Right lobe of liver (tissue), 6 donors: ENCODE measurements at regions not wholly inside any gene's neighbourhood (a gene's known extent, or its start where the extent isn't known, plus 50 kb on each side); places are given as distances from the start of the nearest gene placed in this dataset.
A peak's percentile ranks its signal among the peaks of the same experiment; 100 is the strongest.

Experiments used
- ATAC-seq, 4 donors: fragments of 200-7000 bp; cut with Tn5 transposase; one replicate each; pipeline ENCODE4 v1.9.1; 2020; ENCODE audit warnings: mild to moderate bottlenecking in 4 of 4, moderate library complexity in 4 of 4
- DNase-seq, 3 donors: peaks; one replicate each; pipeline ENCODE4 v3.0.0-alpha.2; 2020
- H3K27ac ChIP-seq, 3 donors: fragments of 200-600 bp; one replicate each; pipeline ENCODE4 v1.8.0; 2022
- H3K27me3 ChIP-seq, 2 donors: fragments of 200-600 bp; one replicate each; pipeline ENCODE4 v1.8.0; 2022
- H3K36me3 ChIP-seq, 4 donors: fragments of 200-600 bp; sonication (generic) in 1 of 4; one replicate each; pipeline versions ENCODE4 v1.5.1 to v1.8.0; 2017 to 2022; ENCODE audit warnings: control low read depth in 1 of 4
- H3K4me1 ChIP-seq, 4 donors: fragments of 200-600 bp; sonication (generic) in 1 of 4; one replicate each; pipeline versions ENCODE4 v1.5.1 to v1.8.0; 2017 to 2022; ENCODE audit warnings: control low read depth in 1 of 4
- H3K4me3 ChIP-seq, 3 donors: fragments of 200-600 bp; one replicate each; pipeline ENCODE4 v1.8.0; 2022
- H3K9me3 ChIP-seq, 4 donors: fragments of 200-600 bp; sonication (generic) in 1 of 4; one replicate each; pipeline versions ENCODE4 v1.5.1 to v1.8.0; 2017 to 2022; ENCODE audit warnings: control low read depth in 1 of 4
- POLR2A ChIP-seq: fragments of 450-650 bp; IDR thresholded peaks from one replicate; pipeline ENCODE4 v1.6.1; 2017; ENCODE audit warnings: antibody characterized with exemption, mild to moderate bottlenecking
- WGBS: methylation state at CpG from one replicate; pipeline ENCODE4 v1.1.6; 2018; ENCODE audit warnings: low coverage, low lambda C conversion rate; ENCODE audit not compliant: insufficient coverage; ENCODE audit errors: missing lambda C conversion rate; 5-methylcytosine and 5-hydroxymethylcytosine counted together
- intact Hi-C, 2 donors: fragments of 100-400 bp; cut with DNase I; formaldehyde crosslinking; loops; one replicate each; pipeline versions ENCODE4 v1.11.2 to v1.14.1; 2022
- TF ChIP-seq, protein P1 (sequence below), 4 donors: fragments of 200-600 bp in 3 of 4; fragments of 450-650 bp in 1 of 4; IDR thresholded peaks; one replicate each; pipeline versions ENCODE4 v1.5.1 to v1.8.0; 2016 to 2022; ENCODE audit warnings: antibody characterized with exemption in 4 of 4, mild to moderate bottlenecking in 2 of 4
- donor health status: DM: no; HTN: yes; CAD: no.
- donor health status: DM: no; HTN: no; CAD: no.
- donor health status: DM: no; HTN: no; CAD: no.
- donor health status: DM: no; HTN: yes; CAD: no.
- donor health status: DM: no; HTN: yes; CAD: no.

DNA sequence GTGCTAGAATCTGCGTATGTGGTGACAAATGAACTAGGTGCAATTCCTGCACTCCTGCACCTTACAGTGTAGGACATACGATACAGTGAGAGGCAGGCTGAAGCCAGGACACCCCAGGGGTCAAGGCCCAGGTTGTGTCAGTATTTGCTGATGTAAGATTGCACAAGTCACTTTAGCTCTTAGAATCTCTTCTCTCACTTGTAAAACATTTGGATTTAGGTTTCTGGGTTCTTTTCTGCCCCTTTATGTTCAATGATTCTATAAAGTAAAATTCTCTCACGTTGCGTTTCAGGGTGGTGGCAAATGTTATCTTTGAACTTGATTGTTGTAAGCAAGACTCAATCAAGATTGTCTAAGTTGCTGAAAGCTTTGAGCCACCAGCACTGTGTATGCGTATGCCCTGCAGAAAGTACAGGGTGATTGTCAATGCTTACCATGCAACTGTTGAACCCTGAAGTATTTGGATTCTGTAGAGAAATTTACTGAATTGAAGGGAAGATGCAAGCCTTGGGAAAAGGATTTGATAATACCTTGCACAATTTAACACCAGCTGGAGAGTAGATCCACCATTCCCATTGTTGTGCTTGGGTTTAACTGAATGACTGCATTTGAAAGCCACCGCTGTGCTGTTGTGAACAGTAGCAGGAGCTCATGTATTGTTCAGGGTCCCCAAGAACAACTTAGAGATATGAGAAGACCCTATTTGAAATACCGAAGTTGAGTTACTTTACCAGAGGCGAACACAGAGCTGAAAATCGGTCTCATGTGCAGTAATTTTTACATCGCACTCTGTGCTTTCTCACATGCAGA, 106.1 kb upstream of the CITED2 start:
- Histone ChIP-seq H3K9me3 (no peaks in the 10 kb centered on the region), H3K4me3 (no peak overlapping the region), H3K27me3 (no peaks in the 10 kb centered on the region), H3K4me1 (peaks cover 0 to 43% (median 11%) of the 10 kb centered on the region in 4 donors), H3K27ac (peak overlapping the region in 2 of 3 donors; percentile 63 to 78), H3K36me3 (no peaks in the 10 kb centered on the region)
- 55% methylated on average over 10 of the region's 10 CpGs for WGBS
- ATAC-seq = peak; percentile 94 to 98 (median 96)
- TF ChIP-seq, protein P1, sequence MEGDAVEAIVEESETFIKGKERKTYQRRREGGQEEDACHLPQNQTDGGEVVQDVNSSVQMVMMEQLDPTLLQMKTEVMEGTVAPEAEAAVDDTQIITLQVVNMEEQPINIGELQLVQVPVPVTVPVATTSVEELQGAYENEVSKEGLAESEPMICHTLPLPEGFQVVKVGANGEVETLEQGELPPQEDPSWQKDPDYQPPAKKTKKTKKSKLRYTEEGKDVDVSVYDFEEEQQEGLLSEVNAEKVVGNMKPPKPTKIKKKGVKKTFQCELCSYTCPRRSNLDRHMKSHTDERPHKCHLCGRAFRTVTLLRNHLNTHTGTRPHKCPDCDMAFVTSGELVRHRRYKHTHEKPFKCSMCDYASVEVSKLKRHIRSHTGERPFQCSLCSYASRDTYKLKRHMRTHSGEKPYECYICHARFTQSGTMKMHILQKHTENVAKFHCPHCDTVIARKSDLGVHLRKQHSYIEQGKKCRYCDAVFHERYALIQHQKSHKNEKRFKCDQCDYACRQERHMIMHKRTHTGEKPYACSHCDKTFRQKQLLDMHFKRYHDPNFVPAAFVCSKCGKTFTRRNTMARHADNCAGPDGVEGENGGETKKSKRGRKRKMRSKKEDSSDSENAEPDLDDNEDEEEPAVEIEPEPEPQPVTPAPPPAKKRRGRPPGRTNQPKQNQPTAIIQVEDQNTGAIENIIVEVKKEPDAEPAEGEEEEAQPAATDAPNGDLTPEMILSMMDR (IDR thresholded peaks at IDR 0.05) = no peak
- no peak for TF ChIP-seq POLR2A
- peak; percentile 54 to 79 (median 79) for DNase-seq
- intact Hi-C loops = no loop called here

GRCh38 chr6:139479433-139480222, 105.2 kb upstream of the CITED2 start:
- DNase-seq (no peak), ATAC-seq (peak in 2 of 4 donors; percentile 13 to 25)
- Histone ChIP-seq H3K36me3 (no peaks in the 10 kb centered on the region), H3K27me3 (no peaks in the 10 kb centered on the region), H3K4me1 (peaks cover 0 to 47% (median 9%) of the 10 kb centered on the region in 4 donors), H3K9me3 (no peaks in the 10 kb centered on the region), H3K27ac (peak overlapping the region in 2 of 3 donors; percentile 63 to 78), H3K4me3 (no peak overlapping the region)
- TF ChIP-seq, protein P1 (IDR thresholded peaks at IDR 0.05) = no peak
- no peak for TF ChIP-seq POLR2A
- whole genome bisulfite sequencing = 80% methylated on average over 7 of the region's 8 CpGs
- intact Hi-C loops = no loop called here

GRCh38 chr6:139475646-139476045, 101.2 kb upstream of the CITED2 start:
- H3K27ac ChIP-seq = no peak overlapping the region
- ATAC-seq (no peak), DNase-seq (no peak)
- H3K27me3 ChIP-seq = no peaks in the 10 kb centered on the region
- peaks cover 0 to 53% (median 5%) of the 10 kb centered on the region in 4 donors for H3K4me1 ChIP-seq
- no peaks in the 10 kb centered on the region for H3K36me3 ChIP-seq
- no peaks in the 10 kb centered on the region for H3K9me3 ChIP-seq
- no peak for TF ChIP-seq POLR2A
- TF ChIP-seq, protein P1 (IDR thresholded peaks at IDR 0.05) = no peak
- no peak overlapping the region for H3K4me3 ChIP-seq
- WGBS = 78% methylated on average over 4 of the region's 4 CpGs
- intact Hi-C loops = no loop called here

DNA sequence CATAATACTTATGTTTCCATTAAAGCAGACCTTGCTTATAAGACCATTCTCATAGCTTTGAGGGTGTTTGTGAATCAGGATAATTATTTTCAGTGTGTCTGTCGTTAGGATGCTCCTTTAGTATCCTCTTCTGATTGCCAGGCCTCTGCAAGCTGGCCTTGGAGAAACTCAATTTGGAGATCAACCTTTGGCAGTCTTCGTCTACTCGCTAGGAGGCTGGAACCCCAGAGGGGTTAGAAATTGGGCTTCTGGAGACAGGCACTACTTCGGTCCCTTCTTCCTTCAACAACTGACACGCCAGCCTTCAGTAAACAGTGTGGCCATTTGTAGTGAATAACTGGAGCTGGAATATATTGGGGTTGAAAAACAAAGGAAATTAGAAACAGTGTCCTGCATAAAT, 100.8 kb upstream of the CITED2 start:
- intact Hi-C loops = no loop called here
- Histone ChIP-seq H3K4me3 (no peak overlapping the region), H3K27ac (no peak overlapping the region), H3K36me3 (no peaks in the 10 kb centered on the region), H3K27me3 (no peaks in the 10 kb centered on the region), H3K4me1 (peaks cover 0 to 49% (median 4%) of the 10 kb centered on the region in 4 donors), H3K9me3 (no peaks in the 10 kb centered on the region)
- no peak for DNase-seq
- TF ChIP-seq, protein P1 (IDR thresholded peaks at IDR 0.05) = no peak
- no peak for TF ChIP-seq POLR2A
- no peak for ATAC-seq
- 86% methylated on average over 5 of the region's 5 CpGs for WGBS
